Fibroblast of upper back skin (primary cell): ENCODE measurements at regions not wholly inside any gene's neighbourhood (a gene's known extent, or its start where the extent isn't known, plus 50 kb on each side); places are given as distances from the start of the nearest gene placed in this dataset.

Experiments used
- DNase-seq: peaks from one replicate; pipeline ENCODE4 v3.0.0-alpha.2; 2013

- no peak for DNase-seq
Measured at GRCh38 chr20:39280875-39281274, 318.7 kb downstream of the DHX35 start.

GRCh38 chr20:39278230-39278788 is 316.2 kb downstream of the DHX35 start:
- no peak for DNase-seq

DNA sequence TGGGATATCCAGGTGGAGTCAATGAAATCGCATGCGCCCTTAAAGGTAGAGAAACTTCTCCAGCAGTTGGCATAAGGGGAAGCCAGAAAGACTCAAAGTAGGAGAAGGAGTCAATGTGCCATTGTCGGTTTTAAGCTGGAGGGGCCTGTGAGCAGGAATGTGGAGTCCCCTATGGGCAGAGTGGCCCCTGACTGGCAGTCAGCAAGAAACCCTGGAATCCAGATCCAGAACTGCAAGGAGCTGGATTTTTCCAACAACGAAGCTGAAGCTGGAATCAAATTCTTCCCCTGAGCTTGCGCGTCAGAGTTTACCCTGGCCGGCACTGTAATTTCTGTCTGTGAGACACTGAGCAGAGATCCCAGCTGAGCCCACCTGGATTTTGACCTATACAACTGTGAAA is 315.0 kb downstream of the DHX35 start:
- DNase-seq, result no peak

- no peak for DNase-seq
Measured at GRCh38 chr20:39270837-39271604, 308.9 kb downstream of the DHX35 start.

- no peak for DNase-seq
Measured at GRCh38 chr20:39269493-39270217, 307.5 kb downstream of the DHX35 start.

- peak; percentile 11 for DNase-seq
Measured at GRCh38 chr20:39268981-39269461, 306.9 kb downstream of the DHX35 start.

- DNase-seq, result no peak
Measured at GRCh38 chr20:39268491-39268951, 306.4 kb downstream of the DHX35 start.

DNA sequence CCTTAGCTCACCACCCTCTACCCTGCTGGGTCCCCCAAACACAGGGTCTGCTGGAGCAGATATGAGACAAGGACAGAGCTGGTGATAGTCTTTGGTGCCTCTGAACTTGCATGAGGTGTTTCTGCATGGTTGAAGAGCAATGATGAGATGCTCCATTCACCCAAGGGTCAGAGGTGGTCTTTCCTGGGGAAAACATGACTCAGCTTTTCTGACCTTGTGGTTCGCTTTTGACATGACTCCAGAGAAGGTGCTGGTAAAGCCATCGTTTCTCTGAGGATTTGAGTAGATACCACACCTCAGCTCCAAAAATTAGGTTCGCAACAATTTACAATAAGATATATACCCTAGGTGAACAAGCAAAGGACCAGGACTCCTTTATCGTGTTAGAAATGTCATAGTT is 304.8 kb downstream of the DHX35 start:
- DNase-seq, result no peak

DNA sequence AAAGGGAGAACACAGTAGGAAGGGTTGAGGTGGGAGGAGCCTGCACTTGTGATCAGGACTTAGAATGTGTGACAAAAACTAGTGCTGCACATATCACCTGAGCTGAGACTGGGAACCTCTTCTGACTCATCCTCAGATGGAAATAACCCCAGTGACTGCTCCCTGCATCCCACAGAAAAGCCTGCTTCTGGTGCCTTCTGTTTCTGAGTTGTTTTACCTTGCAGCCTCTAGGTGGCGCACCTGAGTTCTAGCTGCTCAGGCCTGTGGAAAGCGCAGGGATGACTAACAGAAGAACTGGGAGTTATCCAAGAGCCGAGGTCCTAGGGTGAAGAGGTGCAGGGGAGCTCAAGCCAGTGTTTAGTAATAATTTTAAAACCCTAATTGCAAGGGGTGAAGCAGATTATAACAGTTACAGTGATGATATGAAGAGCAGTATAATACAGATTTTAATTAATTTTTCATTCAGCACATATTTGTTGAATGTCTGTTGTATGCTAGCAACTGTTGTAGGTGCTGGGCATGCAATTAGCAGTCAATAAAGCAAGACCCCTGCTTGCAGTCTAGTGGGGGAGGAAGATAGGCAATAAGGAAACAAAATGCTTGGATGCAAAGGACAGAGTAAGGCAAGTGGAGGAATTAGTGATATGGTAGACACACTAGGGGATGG is 302.5 kb downstream of the DHX35 start:
- peak; percentile 76 for DNase-seq

DNA sequence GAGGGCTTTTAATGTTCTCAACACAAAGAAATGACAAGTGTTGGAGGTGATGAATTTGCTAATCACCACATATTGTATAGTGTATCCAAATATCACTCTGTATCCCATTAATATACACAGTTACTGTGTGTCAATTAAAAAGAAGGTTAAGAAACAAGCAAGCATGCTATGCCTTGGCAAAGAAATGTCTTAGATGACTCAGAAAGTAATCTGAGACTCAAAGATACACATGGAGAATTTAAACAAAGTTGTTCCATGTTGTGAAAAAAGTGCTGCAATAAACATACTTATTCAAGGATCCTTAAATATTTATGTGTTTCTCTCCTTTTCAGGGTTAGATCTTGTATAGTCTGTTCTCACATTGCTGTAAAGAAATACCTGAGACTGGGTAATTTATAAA is 300.9 kb downstream of the DHX35 start:
- DNase-seq, result no peak

GRCh38 chr20:39259808-39260207 is 297.7 kb downstream of the DHX35 start:
- no peak for DNase-seq

DNA sequence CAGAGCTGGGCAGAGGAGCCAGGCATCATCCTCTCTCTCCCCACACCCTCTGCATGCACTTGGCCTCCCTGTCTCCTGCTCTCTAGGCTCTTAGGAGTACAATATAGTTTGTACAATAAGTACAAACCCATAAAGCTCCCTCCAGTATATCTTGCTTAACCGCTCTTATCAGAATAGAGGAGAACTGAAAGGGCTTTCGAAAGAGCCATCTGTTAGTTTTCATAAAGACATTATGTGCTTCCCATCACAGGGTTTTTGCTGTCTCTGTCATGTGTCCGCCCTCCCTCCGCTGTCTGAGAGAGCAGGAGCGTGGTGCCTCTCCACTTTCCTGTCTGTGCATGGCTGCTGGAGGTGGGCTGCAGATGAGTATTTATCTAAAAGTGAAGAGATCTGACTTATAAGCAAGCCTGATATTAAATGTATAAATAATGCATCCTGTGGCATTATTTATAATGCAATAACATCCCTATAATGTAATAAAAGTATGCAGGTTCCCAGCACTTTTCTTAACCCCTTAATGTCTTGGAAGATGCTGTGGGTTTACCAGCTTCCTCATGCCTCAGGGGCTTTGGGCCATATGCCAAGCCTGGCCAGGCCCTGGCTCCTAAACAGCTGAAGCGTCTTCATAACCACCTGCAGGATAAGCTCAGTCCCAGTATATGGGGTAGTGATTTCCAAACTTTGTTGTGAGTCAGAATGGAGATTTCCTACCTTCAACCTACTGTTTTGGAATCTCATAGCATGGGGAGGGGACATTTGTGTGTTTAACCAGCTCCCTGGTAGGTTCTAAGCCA is 297.1 kb downstream of the DHX35 start:
- no peak for DNase-seq

DNA sequence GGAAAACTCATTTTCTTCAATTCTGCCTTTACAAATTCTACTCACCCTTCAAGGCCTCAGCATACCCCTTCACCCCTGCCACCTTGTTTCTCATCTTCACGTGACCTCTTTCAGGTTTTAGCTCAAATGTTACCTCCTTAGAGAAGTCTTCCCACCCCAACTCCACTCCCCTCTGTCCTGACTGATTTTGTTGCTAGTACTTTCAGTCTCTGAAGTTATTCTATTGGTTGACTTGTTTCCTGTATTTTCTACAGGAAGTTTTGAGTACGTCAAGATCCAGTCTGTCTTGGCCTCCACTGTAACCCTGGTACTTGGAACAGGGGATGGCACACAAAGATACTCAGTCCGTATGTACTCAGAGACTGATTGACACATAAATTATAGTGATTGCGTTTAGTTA is 296.1 kb downstream of the DHX35 start:
- no peak for DNase-seq

DNA sequence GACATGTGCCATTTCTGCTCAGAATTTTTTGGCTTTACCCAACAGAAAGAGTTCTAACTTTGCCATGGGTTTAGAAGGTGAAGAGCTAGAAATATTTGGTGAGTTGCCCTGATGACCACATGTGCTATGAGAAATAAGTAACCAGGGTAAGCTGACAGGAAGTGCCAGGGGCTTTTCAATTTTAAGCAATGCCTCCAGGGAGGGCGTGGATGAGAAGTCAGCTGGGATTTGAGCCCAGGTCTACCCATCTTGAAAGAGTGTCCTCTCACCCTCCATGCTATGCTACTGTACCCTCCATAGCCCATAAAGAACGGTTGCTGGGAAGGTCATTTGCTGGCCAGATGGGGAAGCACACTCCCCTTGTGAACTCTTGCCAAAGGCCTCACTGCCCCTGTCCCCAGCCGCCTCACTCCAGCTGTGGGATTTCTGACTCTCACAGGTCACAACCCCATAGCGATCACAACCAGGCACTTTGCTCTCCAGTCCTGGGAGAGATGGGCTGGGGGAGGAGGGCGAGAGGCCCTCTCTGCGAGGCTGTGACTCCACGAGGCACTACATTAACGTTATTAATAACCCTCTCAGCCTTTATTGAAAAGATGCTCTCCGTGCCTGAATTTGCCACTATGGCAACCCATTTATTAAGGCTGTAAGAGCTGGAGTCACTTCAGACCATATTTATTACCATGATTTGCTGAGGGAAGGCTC is 291.1 kb downstream of the DHX35 start:
- no peak for DNase-seq

DNA sequence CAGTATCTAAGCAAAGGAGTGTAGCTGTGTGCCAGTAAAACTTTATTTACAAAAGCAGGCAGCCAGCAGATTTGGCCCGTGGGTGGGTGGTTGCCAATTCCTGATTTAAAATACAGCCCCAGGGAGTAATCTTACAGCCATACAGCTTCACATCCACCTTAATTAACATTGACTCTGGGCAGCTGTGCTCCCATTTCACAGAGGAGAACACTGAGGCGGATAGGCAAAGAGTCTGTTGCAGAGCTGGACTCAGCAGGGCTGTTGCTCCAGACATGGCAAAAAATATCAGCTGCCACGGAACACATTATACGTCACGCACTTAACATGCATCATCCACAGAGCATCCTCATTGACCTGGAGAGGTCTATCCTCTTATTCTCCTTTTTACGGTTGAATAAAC is 289.9 kb downstream of the DHX35 start:
- DNase-seq, result no peak

DNA sequence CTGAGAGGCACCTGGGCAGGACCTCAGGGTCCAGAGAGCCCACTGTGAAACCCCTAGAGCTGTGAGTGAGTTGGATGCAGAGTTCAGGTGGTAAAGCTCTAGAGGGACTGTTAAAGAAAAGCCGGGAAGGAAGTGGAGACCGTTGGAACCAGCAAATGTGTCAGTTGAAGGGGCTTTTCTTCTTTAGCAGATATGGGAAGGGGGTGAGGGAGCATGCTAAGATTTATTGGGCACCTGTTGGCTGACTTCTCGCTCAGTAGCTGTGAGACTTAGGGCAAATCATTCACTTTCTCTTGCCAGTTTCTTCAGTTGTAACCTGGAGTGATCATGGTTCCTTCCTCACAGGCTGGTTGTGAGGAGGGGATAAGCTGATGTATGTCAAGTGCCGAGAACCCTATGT is 287.7 kb downstream of the DHX35 start:
- DNase-seq, result no peak

GRCh38 chr20:39248862-39249485 is 286.8 kb downstream of the DHX35 start:
- no peak for DNase-seq

GRCh38 chr20:39248171-39248861 is 286.2 kb downstream of the DHX35 start:
- DNase-seq, result no peak

- no peak for DNase-seq
Measured at GRCh38 chr20:39246436-39246835, 284.3 kb downstream of the DHX35 start.

- DNase-seq, result no peak
Measured at GRCh38 chr20:39245685-39246311, 283.7 kb downstream of the DHX35 start.
